Activated CD8-positive, alpha-beta T cell treated with anti-CD3 and anti-CD28 coated beads for 36 hours (primary cell): ENCODE measurements at regions not wholly inside any gene's neighbourhood (a gene's known extent, or its start where the extent isn't known, plus 50 kb on each side); places are given as distances from the start of the nearest gene placed in this dataset.
"Not testable (repeated sequence)": the region's sequence is repeated elsewhere in the genome, so short reads cannot be mapped to it uniquely, and the experiment has no call there.

Experiments
- ATAC-seq: fragments of 200-7000 bp; cut with Tn5 transposase; one replicate; pipeline ENCODE4 v1.10.0; 2021; ENCODE audit warnings: mild to moderate bottlenecking, moderate library complexity
- CTCF ChIA-PET: fragments of 350-600 bp; sonication (Branson Sonifier 250); formaldehyde crosslinking; loops from one replicate; lab custom pipeline; 2021; ENCODE audit warnings: antibody characterized with exemption; lab: Charles Lee
- POLR2A ChIA-PET: fragments of 350-600 bp; sonication (Branson Sonifier 250); formaldehyde crosslinking; loops from one replicate; lab custom pipeline; 2021; ENCODE audit warnings: antibody characterized with exemption; lab: Charles Lee
- DNase-seq: peaks from one replicate; pipeline ENCODE4 v3.0.0-alpha.2; 2020
- H3K27ac Mint-ChIP-seq: one replicate; pipeline ENCODE4 v1.8.0; 2021; ENCODE audit warnings: mild to moderate bottlenecking, mixed read lengths
- H3K27me3 Mint-ChIP-seq: one replicate; pipeline ENCODE4 v1.8.0; 2021; ENCODE audit warnings: mixed read lengths
- H3K36me3 Mint-ChIP-seq: one replicate; pipeline ENCODE4 v1.8.0; 2021; ENCODE audit warnings: low read depth, mixed read lengths
- H3K4me1 Mint-ChIP-seq: one replicate; pipeline ENCODE4 v1.8.0; 2021; ENCODE audit warnings: low read depth, mixed read lengths
- H3K4me3 Mint-ChIP-seq: one replicate; pipeline ENCODE4 v1.8.0; 2021; ENCODE audit warnings: mild to moderate bottlenecking, moderate library complexity, mixed read lengths
- H3K9me3 Mint-ChIP-seq: one replicate; pipeline ENCODE4 v1.8.0; 2021; ENCODE audit warnings: mixed read lengths
- intact Hi-C: fragments of 100-400 bp; cut with micrococcal nuclease; formaldehyde crosslinking; loops from one replicate; pipeline ENCODE4 v1.10.0; 2022
- TF ChIP-seq, protein P1 (sequence below): fragments of 200-600 bp; IDR thresholded peaks from one replicate; pipeline ENCODE4 v1.8.0; 2022; ENCODE audit warnings: antibody characterized with exemption, mild to moderate bottlenecking

DNA sequence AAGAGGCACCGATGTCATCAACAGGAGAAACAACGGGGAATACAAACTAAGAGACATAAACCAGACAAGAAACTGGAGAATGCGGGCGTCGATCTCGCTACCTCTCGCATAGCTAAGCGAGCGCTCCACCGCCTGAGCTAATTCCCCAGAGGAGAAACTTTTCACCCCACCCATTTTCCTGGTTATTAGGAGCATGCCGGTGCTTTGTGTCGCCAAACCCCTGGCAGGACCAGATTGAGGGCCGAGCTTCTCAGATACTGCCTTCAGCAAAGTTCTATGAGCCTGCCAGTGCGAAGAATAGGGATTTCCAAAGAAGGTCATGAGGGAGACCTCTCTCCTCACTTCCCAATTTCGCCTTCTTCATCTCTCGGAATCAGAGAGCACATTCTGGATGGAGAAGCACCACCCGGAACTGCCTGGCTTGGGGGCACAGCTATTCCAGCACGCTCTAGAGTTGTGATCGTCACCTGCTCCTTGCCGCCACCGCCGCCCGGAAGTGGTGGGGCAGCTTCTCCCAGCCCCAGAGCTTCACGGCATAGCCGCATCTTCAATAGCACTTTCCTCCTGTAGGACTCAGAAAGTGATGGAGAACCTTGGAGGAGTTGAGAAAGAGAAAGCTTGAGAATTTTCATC lies 89.7 kb upstream of the ZNF322 start:
- H3K27me3 Mint-ChIP-seq: peaks cover 50% of the 10 kb centered on the region
- H3K4me1 Mint-ChIP-seq, H3K4me3 Mint-ChIP-seq, intact Hi-C loops, POLR2A ChIA-PET, ATAC-seq, H3K27ac Mint-ChIP-seq, H3K9me3 Mint-ChIP-seq, CTCF ChIA-PET: not testable (repeated sequence)
- DNase-seq: peak; percentile 31
- H3K36me3 Mint-ChIP-seq: peaks cover 11% of the 10 kb centered on the region

- DNase-seq, H3K27ac Mint-ChIP-seq, H3K36me3 Mint-ChIP-seq, ATAC-seq, intact Hi-C loops, POLR2A ChIA-PET, H3K4me1 Mint-ChIP-seq, CTCF ChIA-PET, H3K9me3 Mint-ChIP-seq, H3K4me3 Mint-ChIP-seq: not testable (repeated sequence)
- H3K27me3 Mint-ChIP-seq: peaks cover 50% of the 10 kb centered on the region
These were observed 90.2 kb upstream of the ZNF322 start for GRCh38 chr6:26749759-26750126.

DNA sequence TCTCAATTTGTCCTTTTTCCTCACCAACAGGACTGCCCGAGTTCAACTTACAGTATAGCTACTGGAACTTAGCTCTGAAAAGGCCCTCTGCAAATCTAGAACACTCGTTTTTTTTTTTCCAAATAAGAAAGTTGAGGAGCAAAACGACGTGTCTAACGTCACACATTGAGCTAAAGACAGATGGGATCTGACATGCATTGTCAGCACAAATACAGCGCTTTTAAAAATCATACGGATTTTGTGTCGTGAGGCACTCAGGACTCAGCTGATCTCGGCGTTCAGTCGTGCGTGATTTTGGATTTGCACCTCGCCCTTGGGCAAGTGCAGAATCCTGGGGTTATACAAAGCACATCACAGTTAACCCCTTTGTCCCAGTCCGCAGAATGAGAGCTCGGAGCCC lies 94.7 kb upstream of the ZNF322 start:
- no peak overlapping the region for H3K4me3 Mint-ChIP-seq
- H3K4me1 Mint-ChIP-seq: peaks cover 11% of the 10 kb centered on the region

DNA sequence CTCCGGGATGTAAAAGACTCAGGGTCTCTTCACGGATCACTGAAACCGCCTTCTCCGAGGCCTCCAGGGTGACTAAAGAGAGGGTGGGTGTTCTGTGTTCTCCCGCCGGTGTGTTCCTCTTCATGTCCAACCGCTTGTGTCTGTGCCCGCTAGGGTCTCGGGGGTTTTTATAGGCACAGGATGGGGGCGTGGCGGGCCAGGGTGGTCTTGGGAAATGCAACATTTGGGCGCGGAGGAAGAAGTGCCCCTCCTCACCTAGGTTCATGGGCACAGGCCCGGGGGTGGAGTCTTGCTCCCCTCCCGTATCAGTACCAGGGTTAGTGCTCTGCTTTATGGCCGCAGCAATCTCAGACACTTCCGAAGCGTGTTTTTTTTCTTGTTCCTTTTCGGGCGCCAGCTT lies 95.3 kb upstream of the ZNF322 start:
- intact Hi-C loops: not testable (repeated sequence)
- H3K27me3 Mint-ChIP-seq: peaks cover 42% of the 10 kb centered on the region

More for the DNA sequence above, 94.7 kb upstream of the ZNF322 start:
- intact Hi-C loops: no loop called here
- ATAC-seq (no peak), DNase-seq (no peak)
- Mint-ChIP-seq H3K36me3 (peaks cover 14% of the 10 kb centered on the region), H3K9me3 (peaks cover 10% of the 10 kb centered on the region), H3K27ac (no peak overlapping the region), H3K27me3 (peaks cover 45% of the 10 kb centered on the region)
- ChIA-PET CTCF (no interaction called here), POLR2A (interaction anchor here (0.6 kb wide), 1 partner anchor 108 kb away, joined by 3 read pairs; no protein-coding TSS in a partner anchor)
- TF ChIP-seq, protein P1, sequence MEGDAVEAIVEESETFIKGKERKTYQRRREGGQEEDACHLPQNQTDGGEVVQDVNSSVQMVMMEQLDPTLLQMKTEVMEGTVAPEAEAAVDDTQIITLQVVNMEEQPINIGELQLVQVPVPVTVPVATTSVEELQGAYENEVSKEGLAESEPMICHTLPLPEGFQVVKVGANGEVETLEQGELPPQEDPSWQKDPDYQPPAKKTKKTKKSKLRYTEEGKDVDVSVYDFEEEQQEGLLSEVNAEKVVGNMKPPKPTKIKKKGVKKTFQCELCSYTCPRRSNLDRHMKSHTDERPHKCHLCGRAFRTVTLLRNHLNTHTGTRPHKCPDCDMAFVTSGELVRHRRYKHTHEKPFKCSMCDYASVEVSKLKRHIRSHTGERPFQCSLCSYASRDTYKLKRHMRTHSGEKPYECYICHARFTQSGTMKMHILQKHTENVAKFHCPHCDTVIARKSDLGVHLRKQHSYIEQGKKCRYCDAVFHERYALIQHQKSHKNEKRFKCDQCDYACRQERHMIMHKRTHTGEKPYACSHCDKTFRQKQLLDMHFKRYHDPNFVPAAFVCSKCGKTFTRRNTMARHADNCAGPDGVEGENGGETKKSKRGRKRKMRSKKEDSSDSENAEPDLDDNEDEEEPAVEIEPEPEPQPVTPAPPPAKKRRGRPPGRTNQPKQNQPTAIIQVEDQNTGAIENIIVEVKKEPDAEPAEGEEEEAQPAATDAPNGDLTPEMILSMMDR: no peak

DNA sequence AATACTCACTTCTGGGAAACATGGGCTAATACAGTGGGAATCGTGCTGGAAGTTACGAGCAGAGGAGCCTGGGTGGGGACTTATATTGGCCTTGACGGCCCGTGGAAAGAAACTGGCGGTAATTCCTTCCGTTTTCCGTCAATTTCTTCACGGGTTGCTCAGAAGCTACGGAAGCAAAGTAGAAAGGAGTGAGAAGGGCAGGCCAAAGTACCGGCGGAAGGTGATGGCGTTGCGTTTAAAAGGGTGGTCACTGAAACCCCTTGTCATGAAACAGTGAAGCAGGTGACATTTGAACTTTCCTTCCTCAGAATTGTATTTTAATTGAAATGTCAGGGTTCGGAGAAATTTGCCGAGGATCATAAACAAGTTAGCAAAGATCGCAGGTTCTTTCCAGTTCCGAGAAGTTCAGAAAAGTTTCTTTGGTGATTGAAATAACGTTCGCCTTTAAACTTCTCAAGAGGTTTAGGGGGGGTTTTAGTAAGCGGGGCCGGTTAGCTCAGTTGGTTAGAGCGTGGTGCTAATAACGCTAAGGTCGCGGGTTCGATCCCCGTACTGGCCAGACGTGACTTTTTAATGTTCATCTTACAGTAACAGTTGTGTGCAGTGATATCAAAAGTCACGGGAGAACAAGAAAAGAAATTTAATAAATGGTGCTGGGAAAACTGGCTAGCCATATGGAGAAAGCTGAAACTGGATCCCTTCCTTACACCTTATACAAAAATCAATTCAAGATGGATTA lies 96.7 kb upstream of the ZNF322 start:
- H3K9me3 Mint-ChIP-seq, POLR2A ChIA-PET, intact Hi-C loops, CTCF ChIA-PET: not testable (repeated sequence)
- Mint-ChIP-seq H3K36me3 (peaks cover 14% of the 10 kb centered on the region), H3K4me3 (peak overlapping the region; percentile 42), H3K27ac (peak overlapping the region; percentile 46), H3K4me1 (peaks cover 11% of the 10 kb centered on the region), H3K27me3 (peaks cover 37% of the 10 kb centered on the region)
- DNase-seq (peak; percentile 59), ATAC-seq (peak; percentile 47)

More for the DNA sequence above, 95.3 kb upstream of the ZNF322 start:
- DNase-seq, POLR2A ChIA-PET, CTCF ChIA-PET, H3K27ac Mint-ChIP-seq, ATAC-seq, H3K9me3 Mint-ChIP-seq: not testable (repeated sequence)
- H3K4me1 Mint-ChIP-seq: peaks cover 11% of the 10 kb centered on the region
- H3K4me3 Mint-ChIP-seq: peak overlapping the region; percentile 41
- H3K36me3 Mint-ChIP-seq: peaks cover 14% of the 10 kb centered on the region

DNA sequence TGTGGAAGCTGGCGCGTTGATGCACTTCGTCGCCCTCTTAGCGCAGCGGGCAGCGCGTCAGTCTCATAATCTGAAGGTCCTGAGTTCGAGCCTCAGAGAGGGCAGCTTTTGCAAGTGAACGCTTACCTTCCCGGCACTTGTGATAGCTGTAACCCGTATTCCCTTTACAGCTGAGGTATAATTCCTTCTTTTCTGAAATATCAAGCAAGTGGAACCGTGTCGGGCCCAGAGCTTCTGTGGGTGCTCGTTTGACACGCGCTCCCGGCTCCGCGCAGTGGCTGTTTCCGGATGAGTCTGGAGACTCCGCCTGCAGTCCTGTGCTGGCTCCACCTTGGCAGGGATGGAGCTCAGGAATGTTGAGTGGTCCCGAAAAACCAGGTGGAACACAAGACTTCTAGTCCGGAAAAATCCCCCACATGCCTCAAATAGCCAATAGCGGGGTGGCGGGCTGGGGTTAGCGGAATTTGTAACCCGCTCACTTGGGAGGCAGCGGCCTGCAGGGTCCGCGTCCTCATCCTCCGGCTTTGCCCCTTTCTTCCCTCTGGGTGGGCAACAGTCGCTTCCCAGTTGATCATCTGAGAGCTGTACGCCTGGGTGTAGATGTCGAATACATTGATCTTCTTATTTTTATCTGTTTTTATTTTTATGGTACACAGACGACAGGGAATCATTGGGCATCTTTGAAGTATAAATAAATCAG lies 106.8 kb upstream of the ZNF322 start:
- POLR2A ChIA-PET, H3K4me3 Mint-ChIP-seq: not testable (repeated sequence)

DNA sequence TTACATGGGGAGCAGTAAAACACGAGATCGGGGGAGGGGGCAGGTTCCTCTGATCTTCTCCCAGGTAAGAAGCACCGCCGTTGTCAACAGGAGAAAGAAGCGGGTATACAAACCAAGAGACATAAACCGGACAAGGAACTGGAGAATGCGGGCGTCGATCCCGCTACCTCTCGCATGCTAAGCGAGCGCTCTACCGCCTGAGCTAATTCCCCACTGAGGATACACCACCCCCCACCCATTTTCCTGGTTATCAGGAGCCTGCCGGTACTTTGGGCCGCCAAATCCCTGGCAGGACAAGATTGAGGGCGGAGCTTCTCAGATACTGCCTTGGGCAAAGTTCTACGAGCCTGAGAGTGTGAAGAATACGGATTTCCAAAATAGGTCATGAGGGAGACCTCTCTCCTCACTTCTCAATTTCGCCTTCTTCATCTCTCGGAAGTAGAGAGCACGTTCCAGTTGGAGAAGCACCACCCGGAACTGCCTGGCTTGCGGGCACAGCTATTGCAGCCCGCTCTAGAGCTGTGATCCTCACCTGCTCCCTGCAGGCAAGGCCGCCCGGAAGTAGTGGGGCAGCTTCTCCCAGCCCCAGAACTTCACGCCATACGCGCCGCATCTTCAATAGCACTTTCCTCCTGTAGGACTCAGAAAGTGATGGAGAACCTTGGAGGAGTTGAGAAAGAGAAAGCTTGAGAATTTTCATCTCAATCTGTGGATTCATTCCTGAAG lies 111.6 kb upstream of the ZNF322 start:
- H3K4me1 Mint-ChIP-seq, H3K36me3 Mint-ChIP-seq, POLR2A ChIA-PET, H3K27ac Mint-ChIP-seq, H3K9me3 Mint-ChIP-seq, ATAC-seq, intact Hi-C loops, DNase-seq, H3K4me3 Mint-ChIP-seq, H3K27me3 Mint-ChIP-seq, CTCF ChIA-PET: not testable (repeated sequence)

More for the DNA sequence above, 106.8 kb upstream of the ZNF322 start:
- DNase-seq, H3K4me1 Mint-ChIP-seq, H3K27me3 Mint-ChIP-seq, H3K9me3 Mint-ChIP-seq, CTCF ChIA-PET, intact Hi-C loops, H3K36me3 Mint-ChIP-seq, ATAC-seq, H3K27ac Mint-ChIP-seq: not testable (repeated sequence)

DNA sequence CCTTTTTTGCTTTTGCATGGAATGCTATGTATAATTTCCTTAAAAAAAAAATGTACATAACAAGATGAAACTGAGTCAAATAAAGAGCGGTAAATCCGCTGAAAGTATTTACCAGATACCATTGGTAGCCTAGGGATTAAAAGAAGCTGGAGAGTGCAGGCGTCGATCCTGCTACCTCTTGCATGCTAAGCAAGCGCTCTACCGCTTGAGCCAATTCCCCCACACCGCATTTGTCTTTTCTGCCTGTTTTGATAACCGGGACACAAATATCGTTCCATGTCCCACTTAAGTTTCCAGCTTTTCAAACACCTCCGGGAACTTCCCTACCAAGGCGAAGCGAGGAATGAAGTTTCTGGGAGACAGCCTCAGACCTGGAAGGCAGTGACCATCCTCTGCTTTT lies 113.9 kb upstream of the ZNF322 start:
- POLR2A ChIA-PET, ATAC-seq, CTCF ChIA-PET, H3K27ac Mint-ChIP-seq, DNase-seq, H3K36me3 Mint-ChIP-seq, intact Hi-C loops, H3K27me3 Mint-ChIP-seq, H3K4me3 Mint-ChIP-seq, H3K9me3 Mint-ChIP-seq, H3K4me1 Mint-ChIP-seq: not testable (repeated sequence)

- H3K27me3 Mint-ChIP-seq, H3K9me3 Mint-ChIP-seq, DNase-seq, H3K27ac Mint-ChIP-seq, intact Hi-C loops, H3K36me3 Mint-ChIP-seq, ATAC-seq, POLR2A ChIA-PET, CTCF ChIA-PET, H3K4me1 Mint-ChIP-seq, H3K4me3 Mint-ChIP-seq: not testable (repeated sequence)
These were observed 121.0 kb upstream of the ZNF322 start for GRCh38 chr6:26780563-26780962.

DNA sequence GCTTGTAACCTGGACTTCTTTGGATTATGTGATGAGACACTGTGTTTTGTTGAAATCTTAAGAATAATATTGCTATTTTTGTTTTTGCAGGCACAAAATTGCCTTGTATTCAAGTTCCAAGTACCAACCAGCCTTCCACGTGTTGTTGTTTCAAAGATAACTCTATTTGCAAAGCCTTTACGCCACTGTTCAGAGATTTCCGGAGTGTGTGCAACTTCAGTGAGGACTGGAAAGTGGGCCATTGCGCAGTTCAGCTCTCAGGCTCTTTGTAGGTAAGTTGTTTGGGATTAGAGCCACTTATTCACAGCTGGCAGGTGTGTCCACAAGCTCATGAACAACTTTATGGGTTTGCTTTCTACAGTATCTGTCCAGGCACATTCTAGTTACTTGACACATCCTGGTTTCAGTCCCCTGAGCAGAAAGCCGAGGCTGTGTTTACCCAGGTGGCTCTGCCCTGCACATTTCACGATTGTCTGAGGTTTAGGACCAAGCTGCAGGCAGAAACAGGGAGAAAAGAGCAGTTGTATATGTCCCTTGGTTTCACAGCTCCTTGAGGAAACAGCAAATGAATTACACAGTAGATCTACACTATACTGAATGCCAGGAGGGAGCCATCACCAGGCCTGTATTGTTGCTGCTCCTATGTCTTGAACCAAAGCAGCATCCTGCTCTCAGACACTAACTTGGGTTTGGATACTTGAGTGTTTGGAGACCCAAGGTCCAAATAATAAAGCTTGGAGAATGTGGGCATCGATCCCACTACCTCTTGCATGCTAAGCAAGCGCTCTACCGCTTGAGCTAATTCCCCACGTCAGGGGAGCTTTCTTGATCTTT lies 136.1 kb upstream of the ZNF322 start:
- H3K27ac Mint-ChIP-seq, H3K27me3 Mint-ChIP-seq, intact Hi-C loops, CTCF ChIA-PET, H3K36me3 Mint-ChIP-seq, H3K4me1 Mint-ChIP-seq, H3K9me3 Mint-ChIP-seq, POLR2A ChIA-PET, ATAC-seq, H3K4me3 Mint-ChIP-seq, DNase-seq: not testable (repeated sequence)
